IMR-90 (cell line): ENCODE measurements at regions not wholly inside any gene's neighbourhood (a gene's known extent, or its start where the extent isn't known, plus 50 kb on each side); places are given as distances from the start of the nearest gene placed in this dataset.

Source experiments
- ATAC-seq: fragments of 200-7000 bp; cut with Tn5 transposase; 2 replicates; pipeline ENCODE4 v1.9.1; 2020; ENCODE audit warnings: low read depth, mild to moderate bottlenecking, moderate library complexity
- BruUV-seq: library from RNA; stranded (reverse); fragments of 400-500 nt; replicated peaks from 2 replicates; lab custom pipeline; 2021; lab: Mats Ljungman, UMichigan
- CTCF ChIA-PET: fragments of 300-600 bp; formaldehyde crosslinking; extraction: SDS; loops from one replicate; lab custom pipeline; 2021; ENCODE audit warnings: antibody characterized with exemption; lab: Yijun Ruan, JAX
- POLR2A ChIA-PET: fragments of 300-600 bp; sonication (Branson Sonifier 250); formaldehyde crosslinking; loops from one replicate; lab custom pipeline; 2022; ENCODE audit warnings: antibody characterized with exemption; ENCODE audit not compliant: unreplicated experiment; lab: Charles Lee
- DNase-seq: peaks from one replicate; pipeline ENCODE4 v3.0.0; 2013
- H2AFZ ChIP-seq: replicated peaks from 2 replicates; pipeline ENCODE3; 2013; ENCODE audit warnings: low read length, mild to moderate bottlenecking; ENCODE audit not compliant: poor library complexity
- H2AK5ac ChIP-seq: 2 replicates; pipeline ENCODE4 v1.6.1; 2013; ENCODE audit warnings: low read depth, low read length, inconsistent platforms
- H2AK9ac ChIP-seq: replicated peaks from 2 replicates; pipeline ENCODE3; 2013; ENCODE audit warnings: mild to moderate bottlenecking, low read depth, low read length, moderate library complexity; ENCODE audit not compliant: poor library complexity
- H2BK120ac ChIP-seq: 2 replicates; pipeline ENCODE4 v1.6.1; 2013; ENCODE audit warnings: low read depth, low read length, inconsistent platforms
- H2BK15ac ChIP-seq: 3 replicates; pipeline ENCODE4 v1.6.1; 2013; ENCODE audit warnings: low read depth, low read length, inconsistent platforms
- H2BK20ac ChIP-seq: 2 replicates; pipeline ENCODE4 v1.6.1; 2013; ENCODE audit warnings: low read depth, mild to moderate bottlenecking, inconsistent platforms, low read length, moderate library complexity
- H2BK5ac ChIP-seq: 2 replicates; pipeline ENCODE4 v1.6.1; 2013; ENCODE audit warnings: mild to moderate bottlenecking, low read depth, low read length, inconsistent platforms; ENCODE audit not compliant: poor library complexity, severe bottlenecking
- H3K14ac ChIP-seq: replicated peaks from 2 replicates; pipeline ENCODE4 v1.6.1; 2013; ENCODE audit warnings: low read depth, low read length, inconsistent platforms
- H3K18ac ChIP-seq: 2 replicates; pipeline ENCODE4 v1.6.1; 2013; ENCODE audit warnings: low read depth, low read length, control low read depth
- H3K23ac ChIP-seq: 2 replicates; pipeline ENCODE4 v1.6.1; 2013; ENCODE audit warnings: low read depth, low read length, inconsistent platforms
- H3K27ac ChIP-seq: 2 replicates; pipeline ENCODE4 v1.5.1; 2013; ENCODE audit warnings: mild to moderate bottlenecking, control low read depth, low read length; ENCODE audit not compliant: insufficient read depth
- H3K27me3 ChIP-seq: 2 replicates; pipeline ENCODE4 v1.6.1; 2013; ENCODE audit warnings: low read length; ENCODE audit not compliant: control insufficient read depth, insufficient read depth
- H3K36me3 ChIP-seq: 2 replicates; pipeline ENCODE4 v1.6.1; 2013; ENCODE audit warnings: low read length, mixed read lengths; ENCODE audit not compliant: control insufficient read depth, insufficient read depth
- H3K4ac ChIP-seq: 2 replicates; pipeline ENCODE4 v1.6.1; 2013; ENCODE audit warnings: low read depth, low read length, inconsistent platforms
- H3K4me1 ChIP-seq: 2 replicates; pipeline ENCODE4 v1.6.1; 2013; ENCODE audit warnings: low read length, mixed read lengths; ENCODE audit not compliant: control insufficient read depth, insufficient read depth
- H3K4me2 ChIP-seq: 2 replicates; pipeline ENCODE4 v1.6.1; 2013; ENCODE audit warnings: low read depth, mild to moderate bottlenecking, control low read depth, low read length, moderate library complexity
- H3K4me3 ChIP-seq: 2 replicates; pipeline ENCODE4 v1.5.1; 2013; ENCODE audit warnings: low read depth, mild to moderate bottlenecking, control low read depth, low read length, moderate library complexity; ENCODE audit not compliant: insufficient read depth
- H3K56ac ChIP-seq: 2 replicates; pipeline ENCODE4 v1.6.1; 2013; ENCODE audit warnings: low read length, inconsistent platforms; ENCODE audit not compliant: insufficient read depth; ENCODE audit errors: extremely low read depth
- H3K79me1 ChIP-seq, 2 experiments: 2 replicates each; pipeline ENCODE4 v1.6.1; 2013; ENCODE audit warnings: low read length in 2 of 2, inconsistent platforms in 1 of 2, low read depth in 1 of 2
- H3K9ac ChIP-seq: 2 replicates; pipeline ENCODE4 v1.6.1; 2013; ENCODE audit warnings: low read depth, low read length, control low read depth
- H3K9me1 ChIP-seq: 2 replicates; pipeline ENCODE4 v1.6.1; 2013; ENCODE audit warnings: low read length, inconsistent platforms; ENCODE audit not compliant: insufficient read depth
- H3K9me3 ChIP-seq: 2 replicates; pipeline ENCODE4 v1.6.1; 2013; ENCODE audit warnings: low read length; ENCODE audit not compliant: control insufficient read depth, insufficient read depth
- H4K20me1 ChIP-seq: 2 replicates; pipeline ENCODE4 v1.6.1; 2013; ENCODE audit warnings: low read length, inconsistent platforms; ENCODE audit not compliant: insufficient read depth
- H4K5ac ChIP-seq: 2 replicates; pipeline ENCODE4 v1.6.1; 2013; ENCODE audit warnings: mild to moderate bottlenecking, low read depth, low read length, control low read depth
- H4K8ac ChIP-seq, 2 experiments: 2 replicates each; pipeline ENCODE4 v1.6.1; 2013; ENCODE audit warnings: low read depth in 2 of 2, low read length in 2 of 2, control low read depth in 1 of 2, inconsistent platforms in 1 of 2
- H4K91ac ChIP-seq: 2 replicates; pipeline ENCODE4 v1.6.1; 2013; ENCODE audit warnings: low read depth, low read length, inconsistent platforms; ENCODE audit not compliant: insufficient read depth
- CHD1 ChIP-seq: IDR thresholded peaks from 2 replicates; pipeline ENCODE4 v1.6.1; 2012; ENCODE audit warnings: low read depth, low read length, improper control_type of control experiment
- WGBS, 2 experiments: methylation state at CpG; one replicate each; pipeline versions ENCODE4 v1.1.5 to v1.1.7; 2013; ENCODE audit warnings: missing lambda C conversion rate in 2 of 2; ENCODE audit not compliant: insufficient read length in 1 of 2; ENCODE audit errors: extremely low coverage in 2 of 2; 5-methylcytosine and 5-hydroxymethylcytosine counted together
- dilution Hi-C: fragments of 300-500 bp; cut with HindIII; formaldehyde crosslinking; loops from one replicate; pipeline ENCODE4 v1.14.3; 2018; ENCODE audit warnings: low sequenced_read_pairs; ENCODE audit not compliant: unreplicated experiment
- in situ Hi-C: fragments of 300-500 bp; cut with MboI; formaldehyde crosslinking; loops from 3 replicates; pipeline ENCODE4 v1.14.3; 2019; ENCODE audit warnings: low sequenced_read_pairs, inconsistent platforms, mixed read lengths
- intact Hi-C: fragments of 100-400 bp; cut with micrococcal nuclease; formaldehyde crosslinking; loops from 2 replicates; pipeline ENCODE4 v1.10.0; 2022

GRCh38 chr17:77889866-77890760 lies 68.4 kb upstream of the TNRC6C start:
- whole genome bisulfite sequencing, 2 experiments = 68% methylated on average over 12 of the region's 28 CpGs; no CpG with 5 or more reads in 1 of the 2 experiments
- Histone ChIP-seq H2BK5ac (no peak overlapping the region), H2AK9ac (no peak overlapping the region), H3K4me1 (no peaks in the 10 kb centered on the region), H3K9me1 (no peaks in the 10 kb centered on the region), H2BK15ac (no peak overlapping the region), H3K4me2 (no peak overlapping the region), H2AK5ac (no peak overlapping the region), H2BK20ac (no peak overlapping the region), H3K18ac (no peak overlapping the region), H2AFZ (no peak overlapping the region), H3K27ac (no peak overlapping the region), H3K56ac (no peak overlapping the region), H3K4me3 (no peak overlapping the region), H4K20me1 (no peaks in the 10 kb centered on the region; the same call in 1 of the 2 replicates), H3K36me3 (no peaks in the 10 kb centered on the region), H2BK120ac (no peak overlapping the region), H3K4ac (no peak overlapping the region), H4K8ac (no peak overlapping the region), H3K79me1 (no peaks in the 10 kb centered on the region), H4K5ac (no peak overlapping the region), H3K9me3 (no peaks in the 10 kb centered on the region), H3K9ac (no peak overlapping the region), H3K23ac (no peak overlapping the region), H3K14ac (no peak overlapping the region), H4K91ac (no peak overlapping the region), H3K27me3 (peaks cover 48% of the 10 kb centered on the region)
- no TSS peak for BruUV-seq
- no peak for TF ChIP-seq CHD1
- in situ Hi-C loops (no loop called here), intact Hi-C loops (no loop called here), dilution Hi-C loops (no loop called here)
- CTCF ChIA-PET = interaction anchor here (0.6 kb wide), 1 partner anchor 19 kb away, joined by 3 read pairs; no protein-coding TSS in a partner anchor
- no peak for DNase-seq
- ATAC-seq = no peak
- POLR2A ChIA-PET = no interaction called here
